ENCODE measurements at regions not wholly inside any gene's neighbourhood (a gene's known extent, or its start where the extent isn't known, plus 50 kb on each side); places are given as distances from the start of the nearest gene placed in this dataset.

GRCh38 chr4:122973465-122973864 is 51.1 kb upstream of the NUDT6 start:
- H3K9ac ChIP-seq (ENCODE audit: low read depth in 1 of 2, low read length in 2 of 2): no peak overlapping the region
- no peak overlapping the region for H3K27ac ChIP-seq (ENCODE audit: low read depth in 2 of 2, low read length in 2 of 2)
- H3K36me3 ChIP-seq (ENCODE audit: control insufficient read depth in 2 of 2, insufficient read depth in 2 of 2, low read length in 2 of 2): peaks cover under 1 to 5% of the 10 kb centered on the region in 2 donors
- no peak overlapping the region for H3K4me3 ChIP-seq (ENCODE audit: low read length in 2 of 2)
- H3K27me3 ChIP-seq (ENCODE audit: control insufficient read depth in 2 of 2, insufficient read depth in 2 of 2, low read length in 2 of 2): no peaks in the 10 kb centered on the region
- H3K9me3 ChIP-seq (ENCODE audit: control insufficient read depth in 2 of 2, low read length in 2 of 2): no peaks in the 10 kb centered on the region
- H3K4me1 ChIP-seq (ENCODE audit: control insufficient read depth in 2 of 2, insufficient read depth in 2 of 2, low read length in 2 of 2): no peaks in the 10 kb centered on the region

GRCh38 chr4:122976111-122976510 is 53.7 kb upstream of the NUDT6 start:
- H3K9me3 ChIP-seq (ENCODE audit: control insufficient read depth in 2 of 2, low read length in 2 of 2): no peaks in the 10 kb centered on the region
- no peak overlapping the region for H3K4me3 ChIP-seq (ENCODE audit: low read length in 2 of 2)
- no peaks in the 10 kb centered on the region for H3K27me3 ChIP-seq (ENCODE audit: control insufficient read depth in 2 of 2, insufficient read depth in 2 of 2, low read length in 2 of 2)
- H3K27ac ChIP-seq (ENCODE audit: low read depth in 2 of 2, low read length in 2 of 2): no peak overlapping the region
- peaks cover 5 to 6% of the 10 kb centered on the region in 2 donors for H3K36me3 ChIP-seq (ENCODE audit: control insufficient read depth in 2 of 2, insufficient read depth in 2 of 2, low read length in 2 of 2)
- no peak overlapping the region for H3K9ac ChIP-seq (ENCODE audit: low read depth in 1 of 2, low read length in 2 of 2)
- H3K4me1 ChIP-seq (ENCODE audit: control insufficient read depth in 2 of 2, insufficient read depth in 2 of 2, low read length in 2 of 2): no peaks in the 10 kb centered on the region

GRCh38 chr4:122977103-122977502 is 54.7 kb upstream of the NUDT6 start:
- H3K27ac ChIP-seq (ENCODE audit: low read depth in 2 of 2, low read length in 2 of 2): no peak overlapping the region
- no peaks in the 10 kb centered on the region for H3K9me3 ChIP-seq (ENCODE audit: control insufficient read depth in 2 of 2, low read length in 2 of 2)
- H3K9ac ChIP-seq (ENCODE audit: low read depth in 1 of 2, low read length in 2 of 2): no peak overlapping the region
- no peak overlapping the region for H3K4me3 ChIP-seq (ENCODE audit: low read length in 2 of 2)
- no peaks in the 10 kb centered on the region for H3K27me3 ChIP-seq (ENCODE audit: control insufficient read depth in 2 of 2, insufficient read depth in 2 of 2, low read length in 2 of 2)
- no peaks in the 10 kb centered on the region for H3K4me1 ChIP-seq (ENCODE audit: control insufficient read depth in 2 of 2, insufficient read depth in 2 of 2, low read length in 2 of 2)
- H3K36me3 ChIP-seq (ENCODE audit: control insufficient read depth in 2 of 2, insufficient read depth in 2 of 2, low read length in 2 of 2): peaks cover 5 to 6% of the 10 kb centered on the region in 2 donors

DNA sequence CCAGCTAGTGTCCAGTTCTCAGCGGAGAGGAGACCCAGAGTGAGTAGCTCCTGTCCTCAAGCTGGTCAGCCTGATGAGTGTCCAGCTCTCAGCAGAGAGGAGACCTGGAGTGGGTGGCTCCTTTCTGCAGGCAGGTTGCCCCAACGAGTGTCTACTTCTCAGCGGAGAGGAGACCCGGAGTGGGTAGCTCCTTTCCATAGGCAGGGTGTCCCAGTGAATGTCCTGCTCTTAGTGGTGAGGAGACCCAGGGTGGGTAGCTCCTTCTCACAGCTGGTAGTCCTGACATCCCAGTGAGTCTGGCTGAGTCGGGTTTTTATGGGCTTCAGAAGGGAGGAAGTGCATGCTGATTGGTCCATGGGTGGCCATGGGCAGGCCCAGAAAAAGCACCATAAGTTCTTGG is 55.7 kb upstream of the NUDT6 start:
- no peak overlapping the region for H3K9ac ChIP-seq (ENCODE audit: low read depth in 1 of 2, low read length in 2 of 2)
- peaks cover 5 to 6% of the 10 kb centered on the region in 2 donors for H3K36me3 ChIP-seq (ENCODE audit: control insufficient read depth in 2 of 2, insufficient read depth in 2 of 2, low read length in 2 of 2)
- no peak overlapping the region for H3K4me3 ChIP-seq (ENCODE audit: low read length in 2 of 2)
- H3K27me3 ChIP-seq (ENCODE audit: control insufficient read depth in 2 of 2, insufficient read depth in 2 of 2, low read length in 2 of 2): no peaks in the 10 kb centered on the region
- H3K27ac ChIP-seq (ENCODE audit: low read depth in 2 of 2, low read length in 2 of 2): no peak overlapping the region
- H3K9me3 ChIP-seq (ENCODE audit: control insufficient read depth in 2 of 2, low read length in 2 of 2): no peaks in the 10 kb centered on the region
- H3K4me1 ChIP-seq (ENCODE audit: control insufficient read depth in 2 of 2, insufficient read depth in 2 of 2, low read length in 2 of 2): no peaks in the 10 kb centered on the region

DNA sequence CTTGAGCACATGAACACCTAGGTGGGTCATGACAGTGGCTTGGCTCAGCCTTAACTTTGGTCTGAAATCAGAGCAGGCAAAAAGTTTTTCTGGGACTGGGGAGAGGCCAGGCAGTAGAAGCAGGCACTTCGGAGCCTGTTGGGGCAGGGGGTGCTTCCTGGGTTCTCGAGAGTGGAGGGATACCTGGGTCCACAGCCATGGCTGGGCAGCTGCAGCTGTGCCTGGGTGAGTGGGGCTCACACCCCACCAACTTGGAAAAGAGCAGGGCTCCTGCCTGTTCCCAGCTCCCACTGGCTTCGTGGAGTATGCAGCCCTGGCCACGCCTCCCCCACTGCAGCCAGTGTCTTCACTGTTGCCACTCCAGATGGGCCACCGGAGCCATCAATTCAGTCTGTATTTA is 56.4 kb upstream of the NUDT6 start:
- Histone ChIP-seq H3K9ac (ENCODE audit: low read depth in 1 of 2, low read length in 2 of 2) (no peak overlapping the region), H3K9me3 (ENCODE audit: control insufficient read depth in 2 of 2, low read length in 2 of 2) (no peaks in the 10 kb centered on the region), H3K36me3 (ENCODE audit: control insufficient read depth in 2 of 2, insufficient read depth in 2 of 2, low read length in 2 of 2) (peaks cover 6% of the 10 kb centered on the region in 2 donors), H3K27me3 (ENCODE audit: control insufficient read depth in 2 of 2, insufficient read depth in 2 of 2, low read length in 2 of 2) (no peaks in the 10 kb centered on the region), H3K4me3 (ENCODE audit: low read length in 2 of 2) (no peak overlapping the region), H3K27ac (ENCODE audit: low read depth in 2 of 2, low read length in 2 of 2) (no peak overlapping the region), H3K4me1 (ENCODE audit: control insufficient read depth in 2 of 2, insufficient read depth in 2 of 2, low read length in 2 of 2) (no peaks in the 10 kb centered on the region)

- no peaks in the 10 kb centered on the region for H3K27me3 ChIP-seq (ENCODE audit: control insufficient read depth in 2 of 2, insufficient read depth in 2 of 2, low read length in 2 of 2)
- no peaks in the 10 kb centered on the region for H3K9me3 ChIP-seq (ENCODE audit: control insufficient read depth in 2 of 2, low read length in 2 of 2)
- no peak overlapping the region for H3K9ac ChIP-seq (ENCODE audit: low read depth in 1 of 2, low read length in 2 of 2)
- no peaks in the 10 kb centered on the region for H3K4me1 ChIP-seq (ENCODE audit: control insufficient read depth in 2 of 2, insufficient read depth in 2 of 2, low read length in 2 of 2)
- H3K27ac ChIP-seq (ENCODE audit: low read depth in 2 of 2, low read length in 2 of 2): no peak overlapping the region
- peaks cover 6 to 8% of the 10 kb centered on the region in 2 donors for H3K36me3 ChIP-seq (ENCODE audit: control insufficient read depth in 2 of 2, insufficient read depth in 2 of 2, low read length in 2 of 2)
- no peak overlapping the region for H3K4me3 ChIP-seq (ENCODE audit: low read length in 2 of 2)
These were observed 58.5 kb upstream of the NUDT6 start for GRCh38 chr4:122980860-122981259.

GRCh38 chr4:122988696-122989095 is 66.3 kb upstream of the NUDT6 start:
- Histone ChIP-seq H3K4me1 (ENCODE audit: control insufficient read depth in 2 of 2, insufficient read depth in 2 of 2, low read length in 2 of 2) (no peaks in the 10 kb centered on the region), H3K9me3 (ENCODE audit: control insufficient read depth in 2 of 2, low read length in 2 of 2) (peaks cover 3% of the 10 kb centered on the region in 2 donors), H3K9ac (ENCODE audit: low read depth in 1 of 2, low read length in 2 of 2) (no peak overlapping the region), H3K36me3 (ENCODE audit: control insufficient read depth in 2 of 2, insufficient read depth in 2 of 2, low read length in 2 of 2) (peaks cover 0 to 7% of the 10 kb centered on the region in 2 donors), H3K27me3 (ENCODE audit: control insufficient read depth in 2 of 2, insufficient read depth in 2 of 2, low read length in 2 of 2) (no peaks in the 10 kb centered on the region), H3K27ac (ENCODE audit: low read depth in 2 of 2, low read length in 2 of 2) (no peak overlapping the region), H3K4me3 (ENCODE audit: low read length in 2 of 2) (no peak overlapping the region)

DNA sequence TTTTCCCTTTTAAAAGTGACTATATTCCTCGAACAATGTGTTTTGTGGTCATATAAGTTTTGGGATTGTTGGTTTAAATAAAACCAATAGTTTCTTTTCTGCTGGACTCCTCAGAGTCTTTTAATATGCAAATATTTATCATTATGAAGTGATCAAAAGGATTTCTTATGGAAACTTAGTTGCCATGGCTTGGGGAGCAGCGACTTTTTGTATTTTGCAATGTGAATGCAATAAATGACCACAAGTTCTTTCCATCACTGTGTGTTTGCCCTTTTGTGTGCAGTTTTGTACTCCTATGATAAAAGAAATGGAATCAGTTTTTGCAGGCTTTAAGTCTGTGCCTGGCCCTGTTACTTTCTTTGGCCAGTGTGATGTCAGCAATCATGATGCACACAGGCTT is 68.5 kb upstream of the NUDT6 start:
- H3K27me3 ChIP-seq (ENCODE audit: control insufficient read depth in 2 of 2, insufficient read depth in 2 of 2, low read length in 2 of 2): no peaks in the 10 kb centered on the region
- peaks cover 0 to 4% of the 10 kb centered on the region in 2 donors for H3K36me3 ChIP-seq (ENCODE audit: control insufficient read depth in 2 of 2, insufficient read depth in 2 of 2, low read length in 2 of 2)
- H3K9me3 ChIP-seq (ENCODE audit: control insufficient read depth in 2 of 2, low read length in 2 of 2): peaks cover 3% of the 10 kb centered on the region in 2 donors
- H3K27ac ChIP-seq (ENCODE audit: low read depth in 2 of 2, low read length in 2 of 2): no peak overlapping the region
- H3K9ac ChIP-seq (ENCODE audit: low read depth in 1 of 2, low read length in 2 of 2): no peak overlapping the region
- H3K4me1 ChIP-seq (ENCODE audit: control insufficient read depth in 2 of 2, insufficient read depth in 2 of 2, low read length in 2 of 2): no peaks in the 10 kb centered on the region
- no peak overlapping the region for H3K4me3 ChIP-seq (ENCODE audit: low read length in 2 of 2)

GRCh38 chr4:122992057-122992456 is 69.7 kb upstream of the NUDT6 start:
- Histone ChIP-seq H3K27me3 (ENCODE audit: control insufficient read depth in 2 of 2, insufficient read depth in 2 of 2, low read length in 2 of 2) (no peaks in the 10 kb centered on the region), H3K27ac (ENCODE audit: low read depth in 2 of 2, low read length in 2 of 2) (no peak overlapping the region), H3K9me3 (ENCODE audit: control insufficient read depth in 2 of 2, low read length in 2 of 2) (peaks cover 3% of the 10 kb centered on the region in 2 donors), H3K9ac (ENCODE audit: low read depth in 1 of 2, low read length in 2 of 2) (no peak overlapping the region), H3K36me3 (ENCODE audit: control insufficient read depth in 2 of 2, insufficient read depth in 2 of 2, low read length in 2 of 2) (peaks cover 0 to 4% of the 10 kb centered on the region in 2 donors), H3K4me1 (ENCODE audit: control insufficient read depth in 2 of 2, insufficient read depth in 2 of 2, low read length in 2 of 2) (no peaks in the 10 kb centered on the region), H3K4me3 (ENCODE audit: low read length in 2 of 2) (no peak overlapping the region)

- no peak overlapping the region for H3K27ac ChIP-seq (ENCODE audit: low read depth in 2 of 2, low read length in 2 of 2)
- H3K4me1 ChIP-seq (ENCODE audit: control insufficient read depth in 2 of 2, insufficient read depth in 2 of 2, low read length in 2 of 2): no peaks in the 10 kb centered on the region
- no peaks in the 10 kb centered on the region for H3K27me3 ChIP-seq (ENCODE audit: control insufficient read depth in 2 of 2, insufficient read depth in 2 of 2, low read length in 2 of 2)
- H3K36me3 ChIP-seq (ENCODE audit: control insufficient read depth in 2 of 2, insufficient read depth in 2 of 2, low read length in 2 of 2): peaks cover 0 to 4% of the 10 kb centered on the region in 2 donors
- peaks cover 3% of the 10 kb centered on the region in 2 donors for H3K9me3 ChIP-seq (ENCODE audit: control insufficient read depth in 2 of 2, low read length in 2 of 2)
- H3K9ac ChIP-seq (ENCODE audit: low read depth in 1 of 2, low read length in 2 of 2): no peak overlapping the region
- no peak overlapping the region for H3K4me3 ChIP-seq (ENCODE audit: low read length in 2 of 2)
These were observed 70.2 kb upstream of the NUDT6 start for GRCh38 chr4:122992641-122993040.

- Histone ChIP-seq H3K27ac (ENCODE audit: low read depth in 2 of 2, low read length in 2 of 2) (no peak overlapping the region), H3K4me1 (ENCODE audit: control insufficient read depth in 2 of 2, insufficient read depth in 2 of 2, low read length in 2 of 2) (no peaks in the 10 kb centered on the region), H3K9ac (ENCODE audit: low read depth in 1 of 2, low read length in 2 of 2) (no peak overlapping the region), H3K36me3 (ENCODE audit: control insufficient read depth in 2 of 2, insufficient read depth in 2 of 2, low read length in 2 of 2) (no peaks in the 10 kb centered on the region), H3K9me3 (ENCODE audit: control insufficient read depth in 2 of 2, low read length in 2 of 2) (no peaks in the 10 kb centered on the region), H3K27me3 (ENCODE audit: control insufficient read depth in 2 of 2, insufficient read depth in 2 of 2, low read length in 2 of 2) (no peaks in the 10 kb centered on the region), H3K4me3 (ENCODE audit: low read length in 2 of 2) (no peak overlapping the region)
These were observed 74.0 kb upstream of the NUDT6 start for GRCh38 chr4:122996350-122996749.
